IPS-NIHi7 (cell line): ENCODE measurements at regions not wholly inside any gene's neighbourhood (a gene's known extent, or its start where the extent isn't known, plus 50 kb on each side); places are given as distances from the start of the nearest gene placed in this dataset.

Source experiments
- DNase-seq: peaks from one replicate; pipeline ENCODE4 v3.0.0; 2012; ENCODE audit warnings: mixed read lengths; ENCODE audit errors: extremely low spot score

DNA sequence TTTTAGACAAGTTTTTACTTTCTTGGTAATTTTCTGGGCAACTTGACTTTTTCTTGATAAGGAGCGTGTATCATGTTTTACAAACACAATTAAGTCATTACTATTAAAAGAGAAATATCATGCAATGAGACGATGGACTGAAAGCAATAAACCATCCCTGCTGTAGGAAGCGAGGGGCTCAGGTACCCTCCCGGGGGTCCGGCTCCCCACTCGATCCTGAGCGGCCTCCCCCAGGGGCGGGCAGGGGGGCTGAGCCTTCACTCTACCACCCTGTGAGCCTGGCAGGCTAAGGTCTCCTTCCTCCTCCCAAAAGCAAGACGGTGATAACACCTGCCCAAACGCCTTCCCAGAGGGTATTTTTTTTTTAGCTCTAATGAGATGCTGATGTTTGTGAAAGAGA is 51.8 kb upstream of the ADGRA1 start:
- no peak for DNase-seq

DNA sequence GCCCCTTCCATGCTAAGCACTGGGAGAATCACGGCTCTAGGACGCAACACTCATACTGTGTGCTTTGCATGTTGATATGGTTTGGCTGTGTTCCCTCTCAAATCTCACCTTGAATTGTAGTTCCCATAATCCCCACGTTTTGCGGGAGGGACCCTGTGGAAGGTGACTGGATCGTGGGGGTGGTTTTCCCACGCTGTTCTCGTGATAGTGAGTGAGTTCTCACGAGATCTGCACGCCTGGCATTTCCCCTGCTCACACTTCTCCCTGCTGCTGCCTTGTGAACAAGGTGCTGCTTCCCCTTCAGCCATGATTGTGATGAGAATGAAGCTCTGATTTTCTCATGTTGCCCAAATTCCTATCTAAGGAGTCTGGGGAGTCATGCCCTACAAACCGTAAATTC is 53.0 kb upstream of the ADGRA1 start:
- DNase-seq = no peak

DNA sequence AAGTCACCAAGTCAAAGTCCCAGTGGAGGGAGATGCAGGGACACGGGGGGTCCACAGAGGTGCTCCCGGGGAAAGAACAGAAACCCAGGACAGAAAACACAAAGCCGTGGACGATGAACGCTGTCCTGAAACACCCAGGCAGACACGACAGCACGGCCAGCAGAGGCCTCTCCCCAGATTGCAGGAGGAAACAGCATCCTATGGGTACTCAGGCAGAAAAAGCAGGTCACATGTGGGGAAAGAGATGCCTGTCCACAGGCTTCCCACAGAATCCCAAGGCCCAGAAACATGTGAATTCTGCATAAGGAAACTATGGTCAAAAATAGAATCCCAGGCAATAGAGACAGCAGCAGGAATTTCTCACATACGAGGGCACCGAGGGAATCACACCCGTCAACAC is 53.6 kb upstream of the ADGRA1 start:
- no peak for DNase-seq

DNA sequence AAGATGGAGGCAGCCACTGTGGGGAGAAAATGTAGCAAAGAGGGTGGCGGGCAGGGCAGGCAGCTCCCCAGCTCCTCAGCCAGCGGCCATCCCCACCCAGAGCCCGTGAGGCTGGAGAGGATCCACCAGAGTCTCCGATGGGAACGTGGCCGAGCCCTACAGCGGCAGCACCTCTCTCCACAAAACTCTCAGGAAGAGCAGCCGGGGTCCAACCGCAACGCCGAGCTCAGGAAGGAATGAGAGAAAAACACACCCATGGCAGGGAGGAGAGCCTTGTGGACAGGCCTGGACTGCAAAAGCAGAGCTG is 54.0 kb upstream of the ADGRA1 start:
- DNase-seq = no peak

DNA sequence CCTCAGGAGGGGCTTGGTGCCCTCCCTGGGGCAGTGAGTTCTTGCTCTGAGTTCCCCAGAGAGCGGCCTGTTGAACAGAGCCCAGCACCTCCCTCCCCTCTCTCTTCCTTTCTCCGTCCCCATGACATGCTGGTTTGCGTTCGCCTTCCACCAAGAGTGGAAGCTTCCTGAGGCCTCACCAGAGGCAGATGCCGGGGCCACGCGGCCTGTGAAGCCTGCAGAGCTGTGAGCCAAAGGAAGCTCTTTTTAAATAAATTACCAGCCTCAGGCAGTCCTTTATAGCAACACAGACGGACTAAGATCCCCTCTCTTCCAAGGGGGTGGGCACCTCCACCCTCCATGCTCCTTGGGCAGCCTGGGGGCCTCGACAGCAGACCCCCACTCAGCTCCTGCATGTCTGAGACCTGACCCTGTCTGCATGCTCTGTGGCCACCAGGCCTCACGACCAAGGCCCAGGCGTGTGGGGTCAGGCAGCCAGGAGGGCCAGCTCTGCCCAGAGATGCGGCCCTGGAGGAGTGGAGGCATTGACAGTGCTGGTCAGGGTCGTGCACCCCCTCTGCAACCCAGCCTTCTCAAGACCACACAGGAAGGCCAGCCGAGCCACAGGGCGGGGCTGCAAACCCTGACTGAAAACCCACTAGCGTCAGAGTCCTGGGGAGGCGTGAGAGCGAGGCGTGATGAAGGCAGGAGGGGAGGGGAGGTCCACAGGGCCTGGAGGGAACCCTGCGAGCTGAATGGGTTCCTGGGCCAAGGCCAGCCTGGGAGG is 54.6 kb upstream of the ADGRA1 start:
- DNase-seq = no peak

DNA sequence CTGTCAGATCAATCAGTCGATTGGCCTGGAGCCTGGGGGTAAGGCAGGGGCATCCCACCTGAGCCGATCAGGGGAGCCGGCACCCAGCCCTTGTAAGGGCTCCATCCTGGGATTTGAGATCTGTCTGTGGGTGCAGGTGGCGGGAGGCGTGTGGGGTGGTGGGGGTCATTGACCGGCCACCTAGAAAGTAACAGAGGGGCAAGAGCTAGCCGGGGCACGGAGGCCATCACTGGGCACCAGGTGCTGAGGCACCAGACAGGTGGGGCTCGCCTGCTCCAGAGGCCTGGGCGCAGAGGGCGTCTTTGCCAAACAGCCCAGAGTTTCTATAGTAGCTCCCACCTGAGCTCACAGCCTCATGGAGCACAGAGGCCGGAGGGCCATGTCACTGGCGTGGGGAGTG is 55.5 kb upstream of the ADGRA1 start:
- no peak for DNase-seq

DNA sequence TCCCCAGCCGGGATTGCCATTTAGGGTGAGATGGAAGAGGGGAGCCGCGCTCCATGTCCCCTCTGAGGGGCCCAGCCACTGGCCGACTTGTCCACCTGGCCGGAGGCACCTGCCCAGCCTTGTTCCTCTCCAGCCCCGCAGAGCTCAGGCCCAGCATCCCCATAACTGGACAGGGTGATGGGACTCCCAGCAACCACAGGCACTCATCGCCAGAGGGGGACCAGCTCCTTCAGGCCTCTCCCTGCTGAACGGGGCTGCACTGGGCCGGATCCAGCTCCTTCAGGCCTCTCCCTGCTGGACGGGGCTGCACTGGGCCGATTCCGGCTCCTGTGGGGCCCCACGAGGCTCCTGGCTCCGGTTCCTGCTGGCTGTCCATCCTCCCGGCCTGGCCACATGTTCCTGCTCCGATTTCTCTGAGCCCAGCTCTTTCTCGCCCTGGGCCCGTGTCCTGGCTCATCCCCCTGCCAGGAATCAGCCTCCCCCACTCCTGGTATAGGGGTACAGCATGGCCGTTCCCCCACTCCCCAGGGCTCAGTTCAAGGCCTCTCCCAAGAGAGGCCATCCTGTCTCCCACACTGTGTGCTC is 56.1 kb upstream of the ADGRA1 start:
- DNase-seq = no peak

DNA sequence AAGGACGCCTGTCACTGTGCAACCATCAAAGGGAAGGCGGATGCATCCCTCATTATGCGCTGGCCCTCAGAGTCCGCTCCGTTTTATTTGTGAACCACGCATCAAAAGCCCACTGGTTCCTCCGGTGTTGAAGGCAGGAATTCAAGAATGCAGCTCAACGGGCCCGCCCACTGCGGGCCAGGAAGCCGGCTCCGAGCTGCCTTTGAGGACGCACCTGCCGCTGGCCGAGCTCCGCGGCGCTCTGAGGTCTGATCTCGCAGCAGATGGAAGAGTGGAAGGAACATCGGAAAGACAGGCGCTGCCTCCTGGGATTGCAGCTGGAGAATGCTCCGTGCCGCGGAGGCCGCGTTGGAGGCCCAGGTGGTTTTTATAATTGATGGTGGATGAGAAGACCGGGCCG is 56.9 kb upstream of the ADGRA1 start:
- peak; percentile 74 for DNase-seq

DNA sequence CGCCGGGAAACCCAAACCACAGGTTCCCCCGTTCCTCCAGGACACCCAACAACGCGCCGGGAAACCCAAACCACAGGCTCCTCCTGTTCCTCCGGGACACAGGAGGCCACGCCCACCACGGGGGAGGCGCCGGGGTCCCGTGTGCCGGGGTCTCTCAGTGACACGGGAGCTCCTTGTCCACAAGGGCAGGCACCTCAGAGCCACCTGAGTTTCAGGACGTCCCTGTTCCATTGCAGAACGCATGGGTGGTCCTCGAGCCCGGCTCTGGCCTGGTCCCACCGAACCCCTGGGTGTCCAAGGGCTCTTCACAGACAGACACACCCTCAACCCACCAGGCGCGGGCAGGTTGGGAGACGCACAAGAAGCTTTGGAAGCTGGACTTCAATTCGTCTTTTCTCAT is 57.6 kb upstream of the ADGRA1 start:
- DNase-seq = no peak

DNA sequence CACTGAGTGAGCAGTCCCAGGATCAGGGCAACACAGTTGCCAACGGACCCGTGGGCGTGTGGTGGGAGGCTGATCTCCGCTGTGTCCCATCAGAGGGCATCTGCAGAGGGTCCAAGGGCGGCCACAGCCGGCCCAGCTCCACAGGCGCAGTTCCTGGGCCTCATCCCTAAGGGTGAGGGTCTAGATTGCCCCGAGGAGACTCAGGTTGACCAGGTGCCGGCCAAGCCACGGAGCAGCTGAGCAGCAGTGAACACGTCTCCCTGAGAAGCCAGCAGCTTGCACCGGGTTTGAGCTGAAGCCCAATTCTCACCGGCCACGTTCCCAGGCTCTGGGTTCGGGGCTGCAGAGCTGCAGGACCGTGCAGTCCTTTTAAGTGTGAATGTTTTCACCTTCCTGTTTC is 58.8 kb upstream of the ADGRA1 start:
- DNase-seq = no peak

DNA sequence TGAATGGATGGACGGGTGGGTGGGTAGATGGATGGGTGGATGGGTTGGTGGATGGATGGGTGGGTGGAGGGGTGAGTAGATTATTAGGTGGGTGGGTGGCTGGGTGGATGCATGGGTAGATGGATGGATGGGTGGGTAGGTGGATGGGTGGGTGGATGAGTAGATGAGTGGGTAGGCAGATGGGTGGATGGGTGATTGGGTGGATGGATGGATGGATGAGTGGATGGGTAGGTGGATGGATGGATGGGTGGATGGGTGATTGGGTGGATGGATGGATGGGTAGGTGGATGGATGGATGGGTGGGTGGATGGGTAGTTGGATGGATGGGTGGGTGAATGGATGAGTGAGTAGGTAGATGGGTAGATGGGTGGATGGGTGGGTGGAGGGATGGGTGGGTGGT is 59.6 kb upstream of the ADGRA1 start:
- no peak for DNase-seq

DNA sequence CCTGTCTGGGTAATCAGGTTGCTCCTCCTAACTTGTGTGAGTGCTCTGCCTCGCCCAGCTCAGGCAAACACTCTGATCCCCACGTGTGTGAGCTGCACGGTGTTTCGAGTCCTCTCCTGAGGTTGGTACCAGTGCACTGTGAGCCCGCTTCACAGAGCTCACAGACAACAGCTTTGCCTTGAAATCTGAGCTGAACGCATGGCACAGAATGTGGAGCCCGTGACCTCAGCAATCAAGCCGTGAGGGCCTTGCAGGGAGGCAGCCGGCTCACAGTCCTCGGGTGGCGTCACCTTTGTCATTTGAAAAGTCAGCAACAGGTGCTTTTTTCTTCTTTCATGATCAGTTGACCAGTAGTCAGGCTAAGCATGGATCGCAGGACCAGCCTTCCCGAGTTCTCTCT is 60.2 kb upstream of the ADGRA1 start:
- no peak for DNase-seq

DNA sequence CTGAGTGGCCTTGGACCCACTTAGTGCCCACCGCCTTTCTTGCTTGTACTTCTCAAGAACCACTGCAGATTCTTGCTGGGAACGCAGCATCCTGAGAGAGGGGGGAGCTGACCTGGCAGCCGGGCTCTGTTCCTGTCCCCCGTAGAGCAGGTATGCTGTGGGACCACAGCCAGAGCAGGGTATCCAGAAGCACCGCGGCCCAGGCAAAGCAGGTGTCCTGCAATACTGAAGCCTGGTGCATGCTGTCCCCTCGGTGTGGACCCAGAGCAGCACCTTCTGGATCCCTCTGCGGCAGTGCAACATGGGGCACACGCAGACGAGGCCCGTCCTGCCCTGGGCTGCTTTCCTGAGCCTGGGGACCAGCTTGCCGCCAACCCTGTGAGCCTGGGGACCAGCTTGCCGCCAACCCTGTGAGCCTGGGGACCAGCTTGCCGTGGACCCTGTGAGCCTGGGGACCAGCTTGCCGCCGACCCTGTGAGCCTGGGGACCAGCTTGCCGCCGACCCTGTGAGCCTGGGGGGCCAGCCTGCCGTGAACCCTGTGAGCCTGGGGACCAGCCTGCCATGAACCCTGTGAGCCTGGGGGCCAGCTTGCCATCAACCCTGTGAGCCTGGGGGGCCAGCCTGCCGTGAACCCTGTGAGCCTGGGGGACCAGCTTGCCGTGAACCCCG is 60.9 kb upstream of the ADGRA1 start:
- DNase-seq = no peak

DNA sequence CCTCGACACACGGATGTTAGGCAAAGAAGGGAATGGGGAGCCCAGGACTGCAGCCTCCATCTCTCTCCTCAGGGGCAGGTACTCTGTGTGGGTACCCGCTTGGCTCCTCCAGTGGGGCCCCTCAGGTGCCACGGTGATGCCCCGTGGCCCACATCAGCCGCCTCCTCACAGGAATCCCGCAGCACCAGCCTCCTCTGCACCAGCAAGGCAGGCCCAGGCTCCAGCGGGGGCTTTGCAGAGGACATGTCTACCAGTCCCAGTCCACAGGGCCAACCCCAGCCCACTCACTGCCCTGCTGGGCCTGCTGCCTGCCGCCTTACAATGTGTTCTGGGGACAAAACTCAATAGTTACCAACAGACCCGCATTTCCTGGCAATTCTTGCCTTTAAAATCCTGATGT is 61.6 kb upstream of the ADGRA1 start:
- no peak for DNase-seq

DNA sequence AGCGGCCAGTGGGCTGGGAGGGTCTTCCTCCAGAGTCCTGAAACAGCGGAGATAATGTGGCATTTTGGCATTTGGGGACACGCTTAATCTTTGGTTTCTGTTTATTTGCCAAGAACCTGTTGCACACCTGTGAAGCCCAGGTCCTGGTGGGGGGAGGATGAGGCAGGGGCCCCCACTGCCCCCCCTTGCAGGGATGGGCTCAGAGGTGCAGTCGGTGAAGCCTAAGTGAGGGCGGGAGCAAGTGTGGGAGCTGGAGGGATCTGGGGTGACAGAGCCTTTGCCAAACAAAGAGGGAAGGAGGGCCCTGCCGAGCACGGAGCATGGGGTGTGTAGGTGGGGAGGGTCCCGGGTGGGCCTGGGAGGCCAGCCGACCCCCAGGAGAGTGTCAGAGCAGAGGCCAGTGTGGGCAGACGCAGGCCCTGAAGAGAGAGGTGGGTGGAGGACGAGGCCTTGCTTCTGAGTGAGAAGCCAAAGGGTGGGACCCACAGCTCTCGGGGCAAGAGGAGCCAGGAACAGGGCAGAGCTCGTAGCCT is 62.1 kb upstream of the ADGRA1 start:
- no peak for DNase-seq

DNA sequence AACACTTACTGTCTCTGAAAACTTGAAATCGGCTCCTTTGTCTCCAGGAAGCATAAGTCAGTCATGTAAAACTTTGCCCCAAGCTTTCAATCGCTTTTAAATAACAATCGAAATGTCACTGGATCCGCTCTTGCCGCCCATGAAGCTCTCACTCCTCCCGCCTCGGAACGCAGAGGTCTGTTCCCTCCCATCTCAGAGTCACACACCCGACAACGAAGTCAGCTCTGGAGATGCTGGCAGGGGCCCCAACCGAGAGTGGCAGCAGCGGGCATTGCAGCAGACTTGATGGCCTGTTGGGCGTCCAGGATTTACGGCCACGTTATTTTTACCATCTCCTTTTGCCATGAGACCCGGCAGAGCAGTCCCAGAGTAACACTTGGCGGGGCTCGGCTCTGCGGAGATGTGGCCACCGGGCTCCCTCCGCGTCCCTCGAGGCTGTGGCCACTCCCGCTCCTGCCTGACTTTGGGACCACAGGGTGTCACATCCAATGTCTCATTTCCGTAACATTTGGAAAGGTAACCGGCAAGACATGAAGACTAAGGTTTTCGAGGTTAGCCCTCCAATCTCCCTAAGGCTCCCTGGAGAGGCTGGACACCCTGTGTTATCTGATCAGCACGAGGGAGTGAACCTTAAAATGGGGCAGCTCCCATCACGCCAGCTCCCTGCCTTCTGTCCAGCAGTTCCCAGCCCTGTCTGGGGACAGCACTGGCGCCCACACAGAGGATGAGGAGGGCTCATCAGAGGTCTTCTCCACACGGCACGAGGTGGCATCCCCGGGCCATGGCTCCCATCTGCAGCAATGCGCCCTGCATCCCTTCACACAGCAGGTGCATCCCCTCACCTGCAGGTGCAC is 62.8 kb upstream of the ADGRA1 start:
- peak; percentile 49 for DNase-seq

DNA sequence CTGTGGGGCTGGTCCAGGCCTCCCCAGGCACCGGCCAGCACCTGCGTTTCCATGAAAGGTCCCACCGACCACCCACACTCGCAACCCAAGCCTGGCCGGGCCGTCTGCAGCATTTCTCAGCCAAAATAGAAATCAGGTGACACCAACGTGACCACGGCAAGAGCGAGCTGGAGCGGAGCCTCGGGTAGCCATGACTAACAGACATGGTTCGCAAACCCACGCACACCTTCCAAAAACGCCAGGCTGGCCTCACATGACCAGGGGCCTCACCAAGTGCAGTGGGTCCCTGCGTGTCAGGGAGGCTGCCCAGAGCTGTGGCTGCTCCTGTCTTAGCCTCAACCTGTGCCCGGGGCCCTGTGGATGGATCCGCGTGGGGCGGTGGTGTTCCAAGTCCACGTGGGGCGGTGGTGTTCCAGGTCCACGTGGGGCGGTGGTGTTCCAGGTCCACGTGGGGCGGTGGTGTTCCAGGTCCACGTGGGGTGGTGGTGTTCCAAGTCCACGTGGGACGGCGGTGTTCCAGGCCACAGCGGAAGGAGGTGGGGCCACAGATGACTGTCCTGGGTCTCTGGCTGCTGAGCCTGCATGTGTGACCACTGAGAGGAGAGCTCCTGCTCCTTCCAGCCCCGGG is 64.4 kb upstream of the ADGRA1 start:
- no peak for DNase-seq

DNA sequence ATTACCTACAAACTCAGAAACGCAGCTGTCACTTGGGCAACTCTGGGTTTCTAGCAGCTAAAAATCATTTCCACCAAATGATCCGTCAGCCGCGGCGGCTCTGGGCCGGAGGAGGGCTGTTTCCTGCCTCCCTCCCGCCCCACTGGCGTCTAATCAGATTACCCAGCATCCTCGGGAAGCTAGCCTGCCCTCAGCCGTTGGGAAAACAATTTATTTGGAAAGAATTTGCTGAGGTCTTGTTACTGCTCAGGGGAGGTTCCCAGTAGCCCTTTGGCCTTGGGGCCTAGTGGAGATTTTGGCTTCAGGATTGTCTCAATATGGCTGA is 65.0 kb upstream of the ADGRA1 start:
- DNase-seq = no peak

DNA sequence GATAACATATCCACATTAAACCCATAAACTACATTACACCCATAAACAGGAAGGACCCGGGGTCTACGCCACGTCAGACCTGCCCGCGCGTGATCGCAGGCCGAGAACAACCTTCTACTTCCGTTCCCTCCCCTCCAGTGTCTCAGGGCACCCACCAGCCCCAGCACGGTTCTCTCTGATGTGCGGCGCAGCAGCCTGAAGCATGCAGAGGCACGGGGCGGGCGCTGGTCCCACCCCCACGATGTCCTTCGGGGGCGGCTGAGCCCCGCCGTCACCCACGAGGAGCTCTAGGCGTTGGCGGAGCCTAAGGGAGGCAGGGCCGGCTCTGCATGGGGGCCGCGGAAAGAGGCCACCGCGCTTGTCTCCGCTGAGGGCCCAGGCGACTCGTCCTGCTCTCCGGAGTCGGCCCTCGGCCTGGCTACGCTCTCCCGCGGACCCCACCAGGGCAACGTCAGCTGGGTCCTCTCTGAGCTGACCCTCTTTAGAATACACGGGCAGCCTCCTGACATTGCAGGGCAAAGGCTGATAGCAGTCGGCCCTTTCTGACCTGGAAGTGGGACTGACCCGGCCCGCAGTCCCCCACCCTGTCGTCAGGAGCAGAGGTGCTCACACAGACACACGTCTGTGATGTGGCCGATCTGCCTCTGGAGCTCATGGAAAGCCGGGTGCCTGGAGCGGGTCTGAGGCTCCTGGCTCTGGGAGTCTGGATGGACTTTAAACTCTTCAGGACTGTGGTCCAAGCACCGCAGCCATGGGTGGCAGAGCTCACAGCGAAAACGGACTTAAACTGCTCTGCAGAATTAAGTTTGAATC is 65.6 kb upstream of the ADGRA1 start:
- no peak for DNase-seq

DNA sequence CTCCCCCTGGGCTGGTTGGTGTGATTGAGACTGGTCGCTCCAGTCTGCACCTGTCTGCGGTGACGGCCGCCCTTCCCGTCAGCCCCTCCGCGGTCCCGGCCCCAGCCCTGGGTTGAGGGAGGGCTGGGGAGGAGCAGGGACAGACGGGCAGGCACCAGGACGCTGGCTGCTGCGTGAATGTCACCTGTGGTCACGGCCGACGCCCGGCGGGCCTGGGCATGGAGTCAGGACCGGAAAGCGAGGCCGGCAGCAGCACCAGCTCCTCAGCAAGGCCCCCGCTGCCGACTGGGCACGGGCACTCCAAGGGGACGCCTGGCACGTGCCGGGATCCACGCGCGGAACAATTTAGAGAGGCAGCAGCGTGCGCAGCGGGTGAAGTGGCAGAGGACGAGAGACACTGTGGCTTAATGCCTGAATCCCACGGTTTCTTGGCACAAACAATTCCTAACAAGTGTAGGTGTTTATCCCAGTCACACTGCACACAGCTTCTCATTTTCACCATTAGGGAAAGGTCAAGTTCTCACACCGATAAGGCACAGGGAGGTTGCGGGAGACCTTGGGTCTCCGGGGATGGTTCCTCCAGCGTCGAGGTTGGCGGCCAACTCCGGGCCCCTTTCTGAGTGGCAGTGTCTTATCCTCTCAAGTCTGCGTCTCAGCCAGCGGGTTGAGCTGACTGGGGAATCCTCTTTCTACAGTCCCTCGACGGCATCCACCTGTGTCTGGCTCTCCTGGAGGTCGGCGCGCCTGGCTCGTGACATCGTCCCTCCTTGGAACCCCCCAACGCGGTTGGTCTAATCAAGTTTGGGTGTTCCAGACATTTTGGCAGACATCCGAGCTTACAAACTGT is 66.4 kb upstream of the ADGRA1 start:
- DNase-seq = no peak
